ENCODE measurements at regions not wholly inside any gene's neighbourhood (a gene's known extent, or its start where the extent isn't known, plus 50 kb on each side); places are given as distances from the start of the nearest gene placed in this dataset.

- no peak for DNase-seq (ENCODE audit: low read depth, low spot score)
- H3K4me1 ChIP-seq (ENCODE audit: control insufficient read depth, extremely low read depth, insufficient read depth, low read length), result no peaks in the 10 kb centered on the region
- FAIRE-seq, result no peak
- no peaks in the 10 kb centered on the region for H4K20me1 ChIP-seq (replicated peaks; ENCODE audit: control insufficient read depth, extremely low read depth, insufficient read depth, low read length)
- H3K79me2 ChIP-seq (ENCODE audit: control insufficient read depth, insufficient read depth, low read length), result no peaks in the 10 kb centered on the region
- no peak overlapping the region for H2AFZ ChIP-seq (ENCODE audit: low read depth, low read length)
- dilution Hi-C loops (cut with MboI; ENCODE audit: extremely low pct_ligation_motif_present, low sequenced_read_pairs), result no loop called here
- H3K27ac ChIP-seq (ENCODE audit: insufficient read depth, low read depth, low read length), result no peak overlapping the region
- no TSS peak for BruUV-seq (replicated peaks)
- no peaks in the 10 kb centered on the region for H3K9me3 ChIP-seq (replicated peaks; ENCODE audit: control insufficient read depth, insufficient read depth, low read length)
- no peaks in the 10 kb centered on the region for H3K9me1 ChIP-seq (replicated peaks; ENCODE audit: control insufficient read depth, extremely low read depth, insufficient read depth, low read length)
- intact Hi-C loops (cut with micrococcal nuclease), result loop anchor here (1.0 kb wide), 1 partner anchor 8 kb away; no protein-coding TSS in a partner anchor
- H3K4me2 ChIP-seq (ENCODE audit: insufficient read depth, low read length), result no peak overlapping the region
- ChIA-PET POLR2A (no interaction called here), CTCF (no interaction called here)
- no peaks in the 10 kb centered on the region for H3K36me3 ChIP-seq (ENCODE audit: control insufficient read depth in 2 of 2, extremely low read depth in 1 of 2, insufficient read depth in 2 of 2, low read length in 2 of 2)
- no peaks in the 10 kb centered on the region for H3K27me3 ChIP-seq (ENCODE audit: control insufficient read depth in 2 of 2, insufficient read depth in 2 of 2, low read length in 2 of 2)
- no peak overlapping the region for H3K9ac ChIP-seq (replicated peaks; ENCODE audit: extremely low read depth, insufficient read depth, low read length)
- no peak overlapping the region for H3K4me3 ChIP-seq (replicated peaks in 1 of 3; ENCODE audit: insufficient read depth in 1 of 3, low read depth in 1 of 3, low read length in 3 of 3)
- no peak for TF ChIP-seq EZH2 (IDR thresholded peaks at IDR 0.05; ENCODE audit: borderline replicate concordance, low read depth, low read length, severe bottlenecking)
- TF ChIP-seq FOS (IDR thresholded peaks at IDR 0.05; ENCODE audit: borderline replicate concordance, insufficient read depth, low read length), result no peak
- no peak for TF ChIP-seq JUN (IDR thresholded peaks at IDR 0.05; ENCODE audit: borderline replicate concordance, insufficient read depth, insufficient read length, low read depth)
- no peak for TF ChIP-seq POLR2A (IDR thresholded peaks at IDR 0.05; ENCODE audit: low read depth, low read length)
- no peak for TF ChIP-seq GATA2 (IDR thresholded peaks at IDR 0.05; ENCODE audit: insufficient read depth, insufficient read length, low read depth, low read length)
- TF ChIP-seq MAX (IDR thresholded peaks at IDR 0.05; ENCODE audit: insufficient read depth, insufficient read length), result no peak
- no peak for TF ChIP-seq POLR2AphosphoS5 (IDR thresholded peaks at IDR 0.05; ENCODE audit: insufficient read depth, low read depth, low read length)
- no peak for TF ChIP-seq MYC (IDR thresholded peaks at IDR 0.05; ENCODE audit: low read depth, low read length)
- TF ChIP-seq CTCF (IDR thresholded peaks at IDR 0.05; ENCODE audit: extremely low read depth in 1 of 2, insufficient read depth in 1 of 2, low read depth in 1 of 2, low read length in 2 of 2), result no peak
Measured at GRCh38 chr5:105689596-105689995, 1981.1 kb downstream of the EFNA5 start.

All from endothelial cell of umbilical vein (primary cell).